Parathyroid adenoma (tissue), 2 donors: ENCODE measurements at regions not wholly inside any gene's neighbourhood (a gene's known extent, or its start where the extent isn't known, plus 50 kb on each side); places are given as distances from the start of the nearest gene placed in this dataset.

Source experiments
- H2AFZ ChIP-seq: fragments of 300-600 bp; sonication (generic); one replicate; pipeline ENCODE4 v1.7.0; 2017; ENCODE audit warnings: antibody characterized with exemption, mild to moderate bottlenecking
- H3K27ac ChIP-seq: fragments of 300-600 bp; sonication (generic); one replicate; pipeline ENCODE4 v1.7.0; 2017
- H3K27me3 ChIP-seq: fragments of 300-600 bp; sonication (generic); one replicate; pipeline ENCODE4 v1.7.0; 2017; ENCODE audit warnings: low read length; ENCODE audit not compliant: control insufficient read depth, insufficient read depth
- H3K36me3 ChIP-seq: fragments of 300-600 bp; sonication (generic); one replicate; pipeline ENCODE4 v1.7.0; 2017; ENCODE audit warnings: low read length; ENCODE audit not compliant: control insufficient read depth, insufficient read depth
- H3K4me1 ChIP-seq: fragments of 300-600 bp; sonication (generic); one replicate; pipeline ENCODE4 v1.7.0; 2017; ENCODE audit warnings: control low read depth
- H3K4me2 ChIP-seq: fragments of 300-600 bp; sonication (generic); one replicate; pipeline ENCODE4 v1.7.0; 2017; ENCODE audit warnings: low read length
- H3K4me3 ChIP-seq: fragments of 300-600 bp; sonication (generic); one replicate; pipeline ENCODE4 v1.7.0; 2017; ENCODE audit warnings: low read depth, low read length
- H3K79me2 ChIP-seq: fragments of 300-600 bp; sonication (generic); one replicate; pipeline ENCODE4 v1.7.0; 2017; ENCODE audit warnings: control low read depth
- H3K9ac ChIP-seq: fragments of 300-600 bp; sonication (generic); one replicate; pipeline ENCODE4 v1.7.0; 2017; ENCODE audit warnings: mild to moderate bottlenecking
- H3K9me3 ChIP-seq: fragments of 300-600 bp; sonication (generic); one replicate; pipeline ENCODE4 v1.7.0; 2017; ENCODE audit warnings: low read length; ENCODE audit not compliant: control insufficient read depth
- TF ChIP-seq, protein P1 (sequence below): fragments of 300-600 bp; sonication (generic); IDR thresholded peaks from one replicate; pipeline ENCODE4 v1.7.0; 2017; ENCODE audit warnings: antibody characterized with exemption, mild to moderate bottlenecking
- donor health status: primary hyperparathyroidism.

GRCh38 chr10:34001087-34001580, 666.7 kb upstream of the NRP1 start:
- Histone ChIP-seq H3K27ac (no peak overlapping the region), H3K27me3 (no peaks in the 10 kb centered on the region), H3K4me1 (no peaks in the 10 kb centered on the region), H3K79me2 (no peaks in the 10 kb centered on the region), H3K4me2 (no peak overlapping the region), H3K9me3 (no peaks in the 10 kb centered on the region), H3K36me3 (no peaks in the 10 kb centered on the region), H3K9ac (no peak overlapping the region), H3K4me3 (no peak overlapping the region), H2AFZ (no peak overlapping the region)
- TF ChIP-seq, protein P1, sequence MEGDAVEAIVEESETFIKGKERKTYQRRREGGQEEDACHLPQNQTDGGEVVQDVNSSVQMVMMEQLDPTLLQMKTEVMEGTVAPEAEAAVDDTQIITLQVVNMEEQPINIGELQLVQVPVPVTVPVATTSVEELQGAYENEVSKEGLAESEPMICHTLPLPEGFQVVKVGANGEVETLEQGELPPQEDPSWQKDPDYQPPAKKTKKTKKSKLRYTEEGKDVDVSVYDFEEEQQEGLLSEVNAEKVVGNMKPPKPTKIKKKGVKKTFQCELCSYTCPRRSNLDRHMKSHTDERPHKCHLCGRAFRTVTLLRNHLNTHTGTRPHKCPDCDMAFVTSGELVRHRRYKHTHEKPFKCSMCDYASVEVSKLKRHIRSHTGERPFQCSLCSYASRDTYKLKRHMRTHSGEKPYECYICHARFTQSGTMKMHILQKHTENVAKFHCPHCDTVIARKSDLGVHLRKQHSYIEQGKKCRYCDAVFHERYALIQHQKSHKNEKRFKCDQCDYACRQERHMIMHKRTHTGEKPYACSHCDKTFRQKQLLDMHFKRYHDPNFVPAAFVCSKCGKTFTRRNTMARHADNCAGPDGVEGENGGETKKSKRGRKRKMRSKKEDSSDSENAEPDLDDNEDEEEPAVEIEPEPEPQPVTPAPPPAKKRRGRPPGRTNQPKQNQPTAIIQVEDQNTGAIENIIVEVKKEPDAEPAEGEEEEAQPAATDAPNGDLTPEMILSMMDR: no peak

DNA sequence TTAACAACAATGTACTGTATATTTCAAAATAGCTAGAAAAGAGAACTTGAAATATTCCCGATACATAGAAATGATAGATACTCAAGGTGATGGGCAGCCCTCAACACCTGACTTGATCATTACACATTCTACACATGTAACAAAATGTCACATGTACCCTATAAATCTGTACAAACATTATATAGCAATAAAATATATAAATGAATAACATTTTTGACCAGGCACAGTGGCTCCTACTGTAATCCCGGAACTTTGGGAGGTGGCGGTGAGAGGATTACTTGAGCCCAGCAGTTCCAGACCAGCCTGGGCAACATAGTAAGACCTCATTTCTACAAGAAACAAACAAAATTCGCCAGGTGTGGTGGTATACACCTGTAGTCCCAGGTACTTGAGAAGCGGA, 659.5 kb upstream of the NRP1 start:
- Histone ChIP-seq H3K27ac (no peak overlapping the region), H3K9ac (no peak overlapping the region), H3K4me2 (no peak overlapping the region), H3K9me3 (no peaks in the 10 kb centered on the region), H3K4me1 (no peaks in the 10 kb centered on the region), H3K4me3 (no peak overlapping the region), H3K27me3 (no peaks in the 10 kb centered on the region), H2AFZ (no peak overlapping the region), H3K79me2 (no peaks in the 10 kb centered on the region), H3K36me3 (no peaks in the 10 kb centered on the region)
- TF ChIP-seq, protein P1: no peak

- Histone ChIP-seq H3K9ac (no peak overlapping the region), H3K27me3 (no peaks in the 10 kb centered on the region), H3K9me3 (no peaks in the 10 kb centered on the region), H3K4me2 (no peak overlapping the region), H3K79me2 (no peaks in the 10 kb centered on the region), H3K27ac (no peak overlapping the region), H3K4me3 (no peak overlapping the region), H2AFZ (no peak overlapping the region), H3K36me3 (no peaks in the 10 kb centered on the region), H3K4me1 (no peaks in the 10 kb centered on the region)
- TF ChIP-seq, protein P1: no peak
These were observed 657.5 kb upstream of the NRP1 start for GRCh38 chr10:33991924-33992323.

DNA sequence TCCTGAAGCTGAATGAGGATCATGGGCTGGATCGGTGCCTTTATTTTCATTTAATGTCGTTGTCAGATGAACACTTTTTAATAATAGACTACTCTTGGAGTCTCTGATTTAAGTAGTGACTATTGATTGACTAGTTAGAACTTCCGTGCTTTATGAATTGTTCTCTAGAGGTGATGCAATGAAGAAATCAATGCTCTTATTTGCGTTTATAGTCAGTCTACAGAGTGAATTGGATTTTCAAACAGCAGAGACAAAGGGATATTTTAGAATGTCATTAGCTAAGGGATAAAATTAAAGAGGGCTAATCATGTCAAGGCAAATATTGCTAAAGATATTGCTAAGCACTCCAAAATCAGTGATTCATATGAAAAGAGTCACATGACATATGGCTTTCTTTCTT, 652.0 kb upstream of the NRP1 start:
- Histone ChIP-seq H3K4me2 (no peak overlapping the region), H3K27me3 (no peaks in the 10 kb centered on the region), H3K4me3 (no peak overlapping the region), H3K27ac (no peak overlapping the region), H3K36me3 (no peaks in the 10 kb centered on the region), H2AFZ (no peak overlapping the region), H3K9ac (no peak overlapping the region), H3K79me2 (no peaks in the 10 kb centered on the region), H3K4me1 (no peaks in the 10 kb centered on the region), H3K9me3 (no peaks in the 10 kb centered on the region)
- TF ChIP-seq, protein P1: no peak

- no peaks in the 10 kb centered on the region for H3K27me3 ChIP-seq
- no peak overlapping the region for H2AFZ ChIP-seq
- no peak overlapping the region for H3K4me2 ChIP-seq
- no peak overlapping the region for H3K27ac ChIP-seq
- TF ChIP-seq, protein P1: no peak
- no peaks in the 10 kb centered on the region for H3K79me2 ChIP-seq
- no peak overlapping the region for H3K4me3 ChIP-seq
- H3K9ac ChIP-seq: no peak overlapping the region
- no peaks in the 10 kb centered on the region for H3K9me3 ChIP-seq
- H3K4me1 ChIP-seq: no peaks in the 10 kb centered on the region
- H3K36me3 ChIP-seq: no peaks in the 10 kb centered on the region
These were observed 651.5 kb upstream of the NRP1 start for GRCh38 chr10:33986016-33986415.
